Adrenal gland (tissue), 5 donors: ENCODE measurements at regions not wholly inside any gene's neighbourhood (a gene's known extent, or its start where the extent isn't known, plus 50 kb on each side); places are given as distances from the start of the nearest gene placed in this dataset.

Experiments
- CTCF ChIP-seq, 6 experiments: fragments of 450-650 bp in 4 of 6; fragments of 200-600 bp in 2 of 6; sonication (generic) in 1 of 6; IDR thresholded peaks; 1 replicate in 5 of 6; 2 replicates in 1 of 6; pipeline versions ENCODE4 v1.5.1 to v1.8.0; 2016 to 2021; ENCODE audit warnings: antibody characterized with exemption in 6 of 6, mild to moderate bottlenecking in 2 of 6, moderate library complexity in 1 of 6
- POLR2A ChIP-seq, 2 donors: fragments of 450-650 bp; IDR thresholded peaks; one replicate each; pipeline ENCODE4 v1.6.1; 2017; ENCODE audit warnings: antibody characterized with exemption in 2 of 2, mild to moderate bottlenecking in 2 of 2, moderate library complexity in 1 of 2
- donor health status: DM: no; HTN: no; CAD: no.

GRCh38 chr14:54023027-54023426 is 66.4 kb upstream of the BMP4 start:
- TF ChIP-seq POLR2A (IDR thresholded peaks at IDR 0.05) = no peak
- TF ChIP-seq CTCF (IDR thresholded peaks at IDR 0.05) = no peak
